GDM1 (cell line): ENCODE measurements at regions not wholly inside any gene's neighbourhood (a gene's known extent, or its start where the extent isn't known, plus 50 kb on each side); places are given as distances from the start of the nearest gene placed in this dataset.

Source experiments
- DNase-seq: peaks from one replicate; lab custom pipeline; 2025; lab: John Stamatoyannopoulos, UW

DNA sequence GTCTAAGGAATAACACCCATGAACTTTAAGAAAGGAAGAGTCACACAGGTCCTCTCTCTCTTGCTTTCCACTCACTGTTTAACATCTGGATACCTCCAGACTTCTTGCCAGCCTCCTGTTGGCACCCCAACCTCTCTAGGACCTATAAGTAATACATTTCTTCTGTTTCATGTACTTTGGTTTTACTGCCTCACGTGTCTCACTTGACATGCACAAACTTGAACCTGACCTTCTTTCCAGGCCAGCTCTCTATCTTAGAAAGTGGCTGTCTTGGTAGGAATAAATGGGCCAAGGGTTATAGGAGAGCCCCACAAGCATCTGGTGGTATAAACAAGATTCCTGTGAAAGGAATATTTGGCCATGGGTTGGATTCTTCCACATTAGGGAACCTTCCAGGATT lies 614.8 kb upstream of the AGA start:
- no peak for DNase-seq

DNA sequence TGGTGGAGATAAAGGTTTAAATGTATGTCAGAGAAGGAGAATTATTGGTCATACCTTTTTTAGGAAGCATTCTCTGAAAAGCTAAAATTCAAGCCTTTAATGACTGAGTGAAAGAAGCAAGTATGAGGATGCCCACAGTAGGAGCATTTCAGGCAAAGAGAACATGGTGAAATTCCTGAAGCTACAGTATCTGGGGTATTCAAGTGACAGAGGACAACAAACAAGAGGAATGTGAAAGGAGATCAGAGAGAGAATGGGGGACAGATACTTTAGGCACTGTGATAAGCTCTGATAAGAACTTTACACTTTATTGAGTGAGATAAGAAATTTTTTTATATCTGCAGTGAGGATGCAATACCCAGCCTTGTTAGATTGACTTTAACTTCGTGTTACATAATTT lies 621.3 kb upstream of the AGA start:
- no peak for DNase-seq

DNA sequence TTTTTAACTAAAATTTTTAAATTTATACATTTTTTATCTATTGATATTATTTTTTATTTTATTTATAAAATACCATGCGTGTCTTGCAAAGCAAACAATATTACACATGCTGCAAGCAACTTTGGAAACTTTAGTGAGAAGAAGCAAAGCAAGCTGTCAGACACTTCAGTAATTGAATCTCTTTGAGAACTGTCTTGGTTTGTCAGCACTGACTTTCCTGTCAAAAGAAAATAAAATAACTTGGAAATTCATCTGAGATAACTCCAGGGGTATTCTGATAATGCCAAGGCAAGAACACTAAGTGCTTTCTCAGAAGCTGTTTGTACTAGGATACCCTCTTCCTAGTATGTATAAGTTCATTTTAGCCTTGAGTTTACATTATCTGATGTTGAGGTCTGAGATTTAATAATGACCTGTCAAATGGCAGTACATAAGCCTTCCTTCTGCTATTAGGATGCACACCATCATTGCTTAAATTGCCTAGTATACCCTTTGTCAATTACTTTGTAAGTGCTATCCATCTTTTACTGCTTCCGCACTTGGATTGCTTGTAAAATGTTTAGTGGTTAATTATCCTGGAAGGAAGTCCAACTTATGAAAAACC lies 624.2 kb upstream of the AGA start:
- no peak for DNase-seq

DNA sequence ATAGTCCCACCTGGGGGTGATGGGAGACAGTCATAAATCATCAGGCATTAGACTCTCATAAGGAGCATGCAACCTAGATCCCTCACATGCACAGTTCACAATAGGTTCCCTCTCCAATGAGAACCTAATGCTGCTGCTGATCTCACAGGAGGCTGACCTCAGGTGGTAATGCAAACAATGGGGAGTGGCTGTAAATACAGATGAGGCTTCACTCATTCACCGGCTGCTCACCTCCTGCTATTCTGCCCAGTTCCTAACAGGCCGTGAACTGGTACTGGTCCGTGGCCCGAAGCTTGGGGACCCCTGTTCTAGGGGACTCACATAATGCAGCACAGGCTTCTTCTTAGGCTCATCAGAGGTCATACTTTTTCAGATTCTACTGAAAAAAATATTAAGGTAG lies 625.9 kb upstream of the AGA start:
- no peak for DNase-seq

DNA sequence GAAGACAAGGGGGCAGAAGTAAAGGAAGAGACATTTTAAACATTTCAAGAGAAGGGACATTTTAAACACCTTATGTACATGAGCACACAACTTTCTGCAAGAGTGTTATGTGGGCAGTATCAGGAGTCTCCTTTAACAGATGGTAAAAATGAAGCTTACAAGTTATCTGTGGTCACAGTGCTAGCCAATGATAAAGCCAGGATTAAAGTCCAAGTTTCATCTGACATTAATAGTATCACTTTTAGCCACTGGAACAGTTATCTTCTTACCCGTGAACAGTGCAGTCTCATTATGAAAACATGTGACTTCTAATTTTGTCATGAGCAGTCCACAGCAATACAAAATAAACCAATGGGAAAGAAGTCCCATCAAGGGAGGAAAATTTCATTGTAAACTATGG lies 627.9 kb upstream of the AGA start:
- DNase-seq, result no peak

DNA sequence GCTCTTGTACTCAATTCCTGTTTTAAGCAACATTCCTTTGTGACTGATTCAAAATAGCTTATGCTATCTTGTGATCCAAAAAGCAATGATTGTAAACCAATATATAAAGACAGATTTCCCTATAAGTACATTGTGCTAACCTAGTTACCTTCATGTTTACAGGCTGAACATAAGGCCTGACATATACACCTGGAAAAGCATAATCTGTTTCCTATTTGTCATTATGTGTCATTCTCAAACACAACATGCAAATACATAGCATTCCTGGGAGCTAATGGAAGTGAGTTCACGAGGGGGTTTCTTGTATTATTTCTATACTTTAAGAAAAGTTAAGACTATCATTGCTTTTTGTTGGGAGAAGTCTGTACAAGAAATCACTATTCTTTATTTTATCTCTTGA lies 638.1 kb upstream of the AGA start:
- DNase-seq, result no peak

DNA sequence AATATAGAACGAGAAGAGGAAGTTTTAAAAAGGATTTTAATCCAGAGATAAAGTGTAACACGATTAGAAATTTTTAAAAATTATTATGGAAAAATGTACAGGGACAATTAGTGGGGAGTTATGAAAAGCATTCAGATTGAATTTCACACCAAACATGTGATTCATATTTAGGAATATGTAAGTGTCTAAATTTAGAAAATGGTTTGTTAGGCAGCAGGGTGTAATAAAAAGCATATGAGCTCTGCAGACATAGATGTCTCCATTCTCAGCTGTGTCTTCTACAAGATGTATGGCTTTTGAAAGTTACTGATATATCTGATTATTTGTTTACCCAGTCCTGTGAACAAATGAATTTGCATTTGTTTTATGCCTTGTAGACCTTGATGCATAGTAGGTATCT lies 638.9 kb upstream of the AGA start:
- no peak for DNase-seq

DNA sequence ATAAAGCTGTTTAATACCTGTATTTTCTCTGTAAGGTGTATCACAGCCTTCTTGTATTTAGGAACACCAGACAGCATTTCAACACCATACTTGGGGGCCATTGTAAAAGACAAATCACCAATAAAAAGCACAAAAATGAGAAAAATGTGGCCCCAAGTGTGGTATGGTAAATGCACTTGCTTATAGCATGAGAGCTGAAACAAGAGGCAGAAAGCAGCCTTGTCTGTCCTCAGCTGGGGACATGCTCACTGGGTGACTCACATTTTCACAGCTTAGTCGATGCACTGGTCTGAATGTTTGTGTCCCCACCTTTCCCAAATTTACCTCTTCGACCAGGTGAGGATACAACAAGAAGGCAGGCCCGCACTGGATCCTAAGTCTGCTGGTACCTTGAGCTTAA lies 639.7 kb upstream of the AGA start:
- no peak for DNase-seq

DNA sequence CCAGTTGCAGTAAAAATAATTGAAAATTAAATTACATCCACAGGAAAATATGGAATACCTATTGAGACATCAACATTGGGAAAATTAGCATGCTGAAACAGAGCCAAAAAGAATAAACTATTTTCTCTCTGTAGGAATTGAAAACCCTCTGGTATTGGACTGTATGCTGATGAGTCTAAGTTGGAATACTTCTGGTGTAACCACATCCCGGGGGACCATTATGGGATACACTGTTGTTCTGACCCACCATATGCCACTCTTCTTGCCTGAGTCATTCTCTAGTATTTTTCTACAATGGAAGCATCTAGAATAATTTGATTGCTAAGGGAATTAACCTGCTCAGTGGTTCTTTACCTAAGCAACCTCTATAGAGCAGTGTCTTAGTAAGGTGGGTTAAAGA lies 640.7 kb upstream of the AGA start:
- DNase-seq, result no peak

DNA sequence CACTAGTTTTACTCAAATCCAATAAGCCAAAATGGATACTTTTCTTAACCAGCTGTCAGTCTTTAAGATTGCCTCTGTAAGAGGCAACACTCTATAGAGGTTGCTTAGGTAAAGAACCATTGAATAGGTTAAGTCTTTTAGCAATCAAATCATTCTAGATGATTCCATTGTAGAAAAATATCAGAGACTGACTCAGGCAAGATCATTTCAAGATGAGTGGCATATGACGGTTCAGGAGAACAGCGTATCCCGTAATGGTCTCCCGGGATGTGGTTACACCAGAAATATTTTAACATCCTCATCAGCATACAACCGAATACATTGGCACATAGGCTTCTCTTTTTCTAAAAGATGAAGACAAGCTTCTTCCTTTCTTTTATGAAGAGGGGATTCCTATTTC lies 641.7 kb upstream of the AGA start:
- DNase-seq, result no peak

DNA sequence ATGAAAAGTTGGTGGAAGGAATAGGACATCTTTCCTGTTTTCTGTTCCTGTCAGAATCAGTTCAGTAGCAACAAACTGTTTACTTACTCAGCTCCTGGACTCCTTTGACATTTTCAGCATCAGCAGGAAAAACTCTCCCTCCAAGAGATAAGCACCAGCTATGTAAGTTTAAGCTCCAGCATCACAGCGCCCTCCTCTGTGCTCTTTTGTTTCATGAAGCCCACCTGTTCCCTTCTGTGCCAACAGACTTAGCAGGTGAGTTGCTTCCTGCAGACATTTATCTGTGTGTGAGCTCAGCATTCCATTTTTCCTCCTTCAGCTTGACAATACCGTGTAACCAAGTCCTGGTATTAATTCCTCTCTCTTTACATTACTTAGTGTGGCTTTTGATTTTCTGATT lies 644.1 kb upstream of the AGA start:
- DNase-seq, result no peak

DNA sequence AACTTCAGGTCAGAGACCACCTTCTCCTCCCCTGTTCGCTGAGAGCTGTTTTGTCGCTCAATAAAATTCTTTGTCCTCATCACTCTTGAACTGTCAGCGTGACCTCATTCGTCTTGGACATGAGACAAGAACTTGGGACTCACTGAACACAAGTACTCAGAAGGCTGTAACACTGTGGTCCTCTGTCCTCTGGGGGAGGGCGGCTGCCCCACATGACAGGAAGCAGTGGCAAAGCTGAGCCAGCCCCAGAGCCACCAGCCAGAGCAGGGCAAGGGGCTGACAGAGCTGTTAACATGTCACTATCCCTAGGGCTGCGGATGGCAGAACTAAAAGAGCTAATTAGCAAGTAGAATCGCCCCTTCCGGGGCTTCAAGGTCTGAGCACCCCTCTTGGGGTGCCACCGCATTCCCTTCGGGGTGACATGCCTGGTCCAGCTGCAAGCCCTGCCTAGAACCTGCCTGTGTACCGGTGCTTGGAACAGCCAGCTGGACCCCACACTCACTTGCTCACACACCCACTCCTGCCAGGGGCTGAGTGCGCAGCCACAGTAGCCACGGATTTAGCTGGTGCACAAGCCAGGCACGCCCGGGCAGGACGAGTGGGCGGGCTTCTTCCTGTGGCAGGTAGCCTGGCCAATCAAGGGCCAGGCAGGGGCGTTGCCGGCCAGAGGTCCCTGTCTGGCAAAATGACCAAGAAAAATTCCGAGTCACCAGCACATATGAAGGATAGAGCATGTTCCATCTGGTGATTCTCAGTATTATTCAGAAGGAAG lies 648.6 kb upstream of the AGA start:
- no peak for DNase-seq

DNA sequence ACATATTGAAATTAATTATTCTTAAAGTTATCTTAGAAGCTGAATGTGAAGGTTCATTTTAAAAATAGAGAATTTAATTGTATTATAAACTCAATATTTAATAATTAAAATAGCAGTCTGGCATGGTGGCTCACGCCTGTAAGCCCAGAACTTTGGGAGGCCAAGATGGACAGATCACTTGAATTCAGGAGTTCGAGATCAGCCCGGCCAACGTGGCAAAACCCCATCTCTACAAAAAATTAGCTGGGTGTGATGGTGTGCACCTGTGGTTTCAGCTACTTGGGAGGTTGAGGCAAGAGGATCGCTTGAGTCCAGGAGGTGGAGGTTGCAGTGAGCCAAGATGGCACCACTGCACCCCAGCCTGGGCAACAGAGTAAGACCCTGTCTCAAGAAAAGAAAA lies 659.9 kb upstream of the AGA start:
- DNase-seq, result no peak

DNA sequence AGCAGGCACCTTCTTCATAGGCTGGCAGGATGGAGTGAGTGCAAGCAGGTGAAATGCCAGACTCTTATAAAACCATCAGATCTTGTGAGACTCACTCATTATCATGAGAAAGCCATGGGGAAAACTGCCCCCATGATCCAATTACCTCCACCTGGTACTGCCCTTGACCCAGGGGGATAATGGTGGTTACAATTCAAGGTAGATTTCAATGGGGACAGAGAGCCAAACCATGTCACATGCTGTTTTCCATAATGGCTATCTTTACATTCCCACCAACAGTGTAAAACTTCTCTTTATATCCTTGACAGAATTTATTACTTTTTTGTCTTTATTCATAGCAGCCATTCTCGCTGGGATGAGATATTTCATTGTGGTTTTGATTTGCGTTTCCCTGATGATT lies 663.0 kb upstream of the AGA start:
- DNase-seq, result no peak

DNA sequence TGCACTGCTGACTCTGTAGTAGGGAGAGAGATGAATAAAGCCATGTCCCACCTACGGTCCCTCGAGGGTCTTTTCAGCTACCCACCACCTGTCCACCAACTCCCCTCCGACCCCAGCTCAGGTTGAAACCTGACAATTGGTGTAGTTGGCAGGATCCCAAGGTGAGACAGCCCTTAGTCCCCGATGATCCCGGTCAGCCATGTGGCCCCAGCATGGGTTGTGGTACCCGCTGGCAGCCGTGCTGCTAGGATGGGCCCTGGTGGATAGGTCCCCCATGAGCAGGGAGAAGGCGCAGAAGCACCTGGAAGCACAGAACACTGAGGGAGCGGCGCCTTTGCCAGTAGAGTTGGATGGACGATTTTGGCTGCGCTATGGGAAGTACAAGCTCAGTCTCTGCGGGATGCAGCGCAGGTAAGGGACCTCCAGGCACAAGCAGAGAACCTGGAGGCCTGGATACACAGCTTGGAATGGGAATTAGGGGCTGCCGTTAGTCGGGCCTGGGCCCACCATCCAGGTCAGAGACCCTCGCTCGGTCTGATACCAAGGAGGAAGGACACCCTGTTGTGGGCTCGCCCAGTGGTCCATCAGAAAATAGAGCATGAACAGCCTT lies 694.6 kb upstream of the AGA start:
- no peak for DNase-seq

DNA sequence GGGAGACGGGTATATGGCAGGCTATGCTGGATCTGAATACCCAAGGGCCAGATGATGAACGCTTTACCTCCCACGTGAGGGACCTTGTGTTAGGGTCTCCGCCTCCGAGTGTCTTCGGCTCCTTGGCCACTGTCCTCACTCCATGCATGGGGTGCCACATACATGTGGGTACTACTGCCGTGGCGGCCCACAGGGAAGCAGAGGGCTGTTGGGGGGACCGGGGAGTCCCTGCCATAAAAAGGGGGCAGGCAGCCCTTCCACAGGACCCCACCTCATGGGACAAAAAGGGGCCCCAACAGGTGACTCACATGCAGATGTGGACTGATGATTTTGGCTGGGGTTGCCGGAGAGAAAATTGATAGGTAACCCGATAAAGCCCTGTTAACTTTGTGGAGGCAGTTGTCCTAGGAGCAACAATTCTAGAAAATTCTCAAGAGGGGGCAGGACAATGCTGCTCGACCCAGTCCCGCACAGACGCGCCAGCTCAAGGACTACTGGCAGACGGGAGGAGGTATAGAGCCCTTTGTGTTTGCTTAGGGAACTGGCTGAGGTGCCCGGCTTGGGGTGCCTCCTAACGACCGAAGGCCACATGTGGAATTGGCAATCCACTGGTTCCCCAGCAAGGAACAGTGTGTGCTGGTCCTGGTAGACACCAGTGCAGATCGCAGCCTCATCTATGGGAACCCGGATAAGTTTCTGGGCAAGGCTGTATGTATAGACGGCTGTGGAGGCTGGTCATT lies 695.7 kb upstream of the AGA start:
- DNase-seq, result no peak

DNA sequence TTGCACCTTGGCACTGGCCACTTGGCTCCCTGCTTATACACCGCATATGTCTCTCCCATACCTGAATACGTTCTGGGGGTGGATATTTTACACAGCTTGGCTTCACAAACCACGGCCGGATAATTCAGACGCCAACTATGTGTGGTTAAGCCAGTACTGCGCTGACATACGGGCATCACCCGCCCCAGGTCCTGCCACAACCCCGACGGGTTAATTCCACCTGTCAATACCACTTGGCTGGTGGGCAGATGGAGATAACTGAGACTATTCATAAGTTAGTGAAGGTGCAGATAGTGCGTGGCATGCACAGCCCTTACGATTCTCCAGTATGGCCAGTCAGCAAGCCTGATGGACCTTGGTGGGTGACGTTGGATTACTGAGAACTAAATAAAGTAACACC lies 696.3 kb upstream of the AGA start:
- DNase-seq, result no peak

DNA sequence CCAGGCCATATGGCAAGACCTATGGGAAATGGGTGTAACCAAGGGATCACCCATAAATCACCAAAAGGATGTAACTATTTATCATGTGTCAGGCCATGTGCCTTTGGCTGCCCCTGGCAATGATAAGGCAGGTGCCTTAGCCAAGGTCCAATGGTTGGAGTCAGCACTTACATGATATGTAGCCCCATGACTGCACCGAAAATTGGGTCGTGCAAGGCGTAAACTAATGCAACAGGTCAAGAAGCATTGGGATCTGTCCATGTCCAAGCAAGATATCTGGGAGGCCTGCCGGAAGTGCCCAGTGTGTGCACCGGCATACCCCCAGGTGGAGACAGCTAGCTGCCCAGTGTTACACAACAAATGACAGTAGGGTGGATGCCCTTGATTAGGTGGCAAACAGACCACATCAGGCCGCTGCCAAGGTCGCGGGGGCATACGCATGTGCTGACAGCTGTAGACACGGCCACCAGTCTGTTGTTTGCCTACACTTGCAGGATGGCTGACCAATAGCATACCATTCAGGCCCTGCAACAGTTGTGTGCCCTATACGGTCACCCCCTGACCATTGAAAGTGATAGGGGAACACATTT lies 698.2 kb upstream of the AGA start:
- DNase-seq, result no peak

DNA sequence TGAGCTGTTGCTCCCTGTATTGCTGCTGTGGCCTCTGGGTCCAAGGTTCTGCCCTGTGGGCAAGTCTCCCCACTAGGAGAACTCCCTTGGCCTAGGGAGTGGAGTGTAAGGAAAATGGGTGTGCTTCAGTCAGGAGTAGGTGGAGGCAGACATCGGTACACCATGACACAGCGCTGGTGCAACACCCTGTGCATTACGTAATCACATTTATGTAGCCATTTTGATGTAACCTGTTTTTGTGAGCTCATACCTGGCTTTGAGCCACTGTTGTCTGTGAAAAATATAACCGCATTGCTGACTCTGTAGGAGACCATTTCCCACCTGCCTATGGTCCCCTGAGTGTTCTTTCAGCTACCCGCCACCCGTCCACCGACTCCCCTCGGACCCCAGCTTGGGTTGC lies 700.5 kb upstream of the AGA start:
- DNase-seq, result no peak

DNA sequence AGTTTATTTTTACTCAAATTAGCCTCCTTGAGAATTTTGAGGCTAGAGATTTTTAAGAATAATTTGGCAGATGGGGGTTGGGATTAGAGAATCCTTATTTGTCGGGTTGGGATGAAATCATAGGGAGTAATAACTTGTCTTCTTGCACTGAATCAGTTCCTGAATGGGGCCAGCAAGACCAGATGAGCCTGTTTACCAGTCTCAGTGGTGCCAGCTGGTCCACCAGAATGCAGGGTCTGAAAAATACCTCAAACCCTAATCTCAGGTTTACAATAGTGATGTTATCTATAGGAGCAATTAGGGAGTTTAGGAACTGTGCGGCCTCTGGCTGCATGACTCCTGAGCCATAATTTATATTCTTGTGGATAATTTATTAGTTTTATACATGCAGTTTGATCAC lies 705.9 kb upstream of the AGA start:
- no peak for DNase-seq

DNA sequence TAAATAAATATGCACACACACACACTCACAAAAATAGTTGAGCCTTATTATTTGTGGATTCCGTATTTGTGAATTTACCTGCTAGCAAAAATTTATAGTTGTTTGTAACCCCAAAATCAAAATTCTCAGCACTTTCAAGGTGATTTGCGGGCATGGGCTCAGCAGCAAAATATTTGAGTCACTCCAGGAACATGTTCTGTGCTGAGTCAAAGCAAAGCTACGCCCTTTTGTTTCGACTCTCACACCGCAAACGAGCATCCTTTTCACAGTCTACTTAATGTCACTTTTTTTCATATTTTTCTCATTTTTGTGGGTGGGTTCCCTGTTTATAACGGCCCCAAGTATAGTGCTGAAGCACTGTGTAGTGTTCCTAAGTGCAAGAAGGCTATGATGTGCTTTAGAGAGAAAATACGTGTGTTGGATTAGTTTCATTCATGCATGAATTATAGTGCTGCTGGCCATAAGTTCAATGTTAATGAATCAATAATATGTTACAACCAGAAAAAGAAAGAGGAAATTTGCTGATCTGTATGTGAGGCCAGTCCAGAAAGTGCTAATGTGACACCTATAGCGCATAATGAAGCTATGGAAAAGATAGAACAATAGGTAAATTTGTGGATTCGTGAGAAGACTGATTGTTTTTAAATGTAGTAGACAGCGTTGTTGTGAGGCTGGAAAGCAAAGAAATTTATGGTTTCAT lies 723.2 kb upstream of the AGA start:
- no peak for DNase-seq

DNA sequence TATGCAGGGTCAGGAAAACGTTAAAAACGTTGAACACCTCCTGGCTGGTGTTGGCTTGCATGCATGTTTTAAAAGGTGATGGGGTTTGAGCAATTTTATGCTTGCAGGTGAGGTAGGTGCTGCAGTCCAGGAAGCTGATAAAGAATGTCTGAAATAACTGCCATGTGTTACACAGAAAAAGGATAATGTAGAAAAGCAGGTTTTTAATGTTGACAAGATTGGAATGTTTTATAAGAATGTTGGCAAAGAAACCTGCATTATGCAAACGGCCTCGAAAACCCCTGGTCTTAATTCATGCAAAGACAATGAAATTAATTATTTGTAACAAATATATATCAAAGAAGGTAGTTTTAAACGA lies 723.7 kb upstream of the AGA start:
- no peak for DNase-seq
